Esophagus muscularis mucosa (tissue), 2 donors: ENCODE measurements at regions not wholly inside any gene's neighbourhood (a gene's known extent, or its start where the extent isn't known, plus 50 kb on each side); places are given as distances from the start of the nearest gene placed in this dataset.

Experiments used
- POLR2A ChIP-seq: fragments of 450-650 bp; IDR thresholded peaks from one replicate; pipeline ENCODE4 v1.6.1; 2017; ENCODE audit warnings: antibody characterized with exemption, moderate library complexity, mild to moderate bottlenecking, low read depth
- POLR2AphosphoS5 ChIP-seq, 2 donors: sonication (generic); formaldehyde crosslinking; IDR thresholded peaks; one replicate each; pipeline ENCODE4 v1.6.1; 2017; ENCODE audit warnings: antibody characterized with exemption in 2 of 2

DNA sequence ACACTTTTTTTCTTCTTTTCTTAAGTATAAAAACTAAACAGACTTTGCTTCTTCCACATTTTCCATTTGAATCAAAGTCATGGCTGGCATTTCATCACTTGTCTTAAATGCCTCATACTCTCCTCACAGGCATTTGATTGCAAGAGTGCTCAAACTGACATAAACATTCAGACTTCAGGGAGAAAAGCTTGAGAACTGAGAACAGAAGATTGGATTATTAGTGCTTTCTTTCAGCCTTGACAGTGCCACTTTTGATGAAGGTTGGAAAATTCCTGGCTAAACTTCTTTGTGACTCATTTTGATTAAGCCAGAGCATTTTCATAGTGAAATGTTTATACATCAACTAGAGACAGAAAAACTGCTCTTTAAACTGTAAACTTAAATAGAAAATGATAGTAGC lies 544.4 kb downstream of the DIPK2A start:
- no peak for TF ChIP-seq POLR2AphosphoS5 (IDR thresholded peaks at IDR 0.05)
- TF ChIP-seq POLR2A: no peak
